GM12878 (cell line): ENCODE measurements at regions not wholly inside any gene's neighbourhood (a gene's known extent, or its start where the extent isn't known, plus 50 kb on each side); places are given as distances from the start of the nearest gene placed in this dataset.

Experiments used
- ATAC-seq: fragments of 200-7000 bp; cut with Tn5 transposase; 3 replicates; pipeline ENCODE4 v1.9.1; 2020; ENCODE audit warnings: mild to moderate bottlenecking, moderate library complexity
- BruUV-seq: library from RNA; stranded (reverse); fragments of 400-500 nt; replicated peaks from 2 replicates; lab custom pipeline; 2021; lab: Mats Ljungman, UMichigan
- CTCF ChIA-PET: fragments of 300-600 bp; sonication (Branson Sonifier 250); formaldehyde crosslinking; extraction: SDS; loops from one replicate; lab custom pipeline; 2021; ENCODE audit warnings: inconsistent platforms; lab: Yijun Ruan, JAX
- POLR2A ChIA-PET: fragments of 350-600 bp; formaldehyde crosslinking; extraction: SDS; loops from one replicate; lab custom pipeline; 2021; ENCODE audit warnings: inconsistent platforms; lab: Charles Lee
- RAD21 ChIA-PET: fragments of 300-600 bp; sonication (Branson Sonifier 250); formaldehyde crosslinking; loops from one replicate; lab custom pipeline; 2023; ENCODE audit warnings: antibody characterized with exemption; ENCODE audit not compliant: unreplicated experiment; lab: Charles Lee
- SMC1A ChIA-PET: fragments of 300-600 bp; sonication (Branson Sonifier 250); formaldehyde crosslinking; loops from one replicate; lab custom pipeline; 2023; ENCODE audit not compliant: unreplicated experiment, uncharacterized antibody; lab: Charles Lee
- DNase-seq: peaks from one replicate; pipeline ENCODE4 v3.0.0-alpha.2; 2011; ENCODE audit warnings: low read depth, low spot score
- FAIRE-seq: peaks from 3 replicates; lab custom pipeline; 2011; peaks lifted over from hg19 to GRCh38; lab: Jason Lieb, UNC
- H2AFZ ChIP-seq: 2 replicates; pipeline ENCODE4 v1.6.0; 2011; ENCODE audit warnings: low read depth, low read length, control low read depth; ENCODE audit not compliant: control insufficient read depth
- H3K27ac ChIP-seq: 2 replicates; pipeline ENCODE4 v1.5.1; 2011; ENCODE audit warnings: control low read depth; ENCODE audit not compliant: control insufficient read depth, insufficient read depth
- H3K27me3 ChIP-seq, 2 experiments: replicated peaks in 1 of 2; 2 replicates each; pipeline versions ENCODE4 v1.6.0 to v1.6.1; 2011; ENCODE audit warnings: low read length in 1 of 2; ENCODE audit not compliant: control insufficient read depth in 2 of 2, insufficient read depth in 2 of 2
- H3K36me3 ChIP-seq, 2 experiments: 2 replicates each; pipeline ENCODE4 v1.5.1; 2011; ENCODE audit warnings: low read length in 1 of 2; ENCODE audit not compliant: control insufficient read depth in 2 of 2, insufficient read depth in 2 of 2
- H3K4me1 ChIP-seq: 2 replicates; pipeline ENCODE4 v1.6.1; 2011; ENCODE audit warnings: mild to moderate bottlenecking, low read length, moderate library complexity, mixed read lengths; ENCODE audit not compliant: control insufficient read depth, insufficient read depth
- H3K4me2 ChIP-seq: 2 replicates; pipeline ENCODE4 v1.6.0; 2011; ENCODE audit warnings: control low read depth; ENCODE audit not compliant: control insufficient read depth, insufficient read depth
- H3K4me3 ChIP-seq: fragments of 200-600 bp; sonication (generic); 2 replicates; pipeline ENCODE4 v1.5.1; 2016
- H3K79me2 ChIP-seq: 2 replicates; pipeline ENCODE4 v1.6.0; 2011; ENCODE audit warnings: low read length; ENCODE audit not compliant: control insufficient read depth, insufficient read depth
- H3K9ac ChIP-seq: 2 replicates; pipeline ENCODE4 v1.8.0; 2011; ENCODE audit warnings: low read length, control low read depth, mixed read lengths; ENCODE audit not compliant: control insufficient read depth, insufficient read depth
- H3K9me3 ChIP-seq: replicated peaks from 3 replicates; pipeline ENCODE4 v1.5.1; 2011; ENCODE audit warnings: mild to moderate bottlenecking, low read length; ENCODE audit not compliant: control insufficient read depth, insufficient read depth
- H4K20me1 ChIP-seq: 2 replicates; pipeline ENCODE4 v1.6.0; 2011; ENCODE audit not compliant: control insufficient read depth, insufficient read depth
- BCL3 ChIP-seq: IDR thresholded peaks from 2 replicates; pipeline ENCODE4 v1.6.1; 2011; ENCODE audit warnings: borderline replicate concordance, low read depth, mild to moderate bottlenecking, moderate library complexity, low read length; ENCODE audit not compliant: insufficient read depth, poor library complexity, severe bottlenecking
- BHLHE40 ChIP-seq, 2 experiments: fragments of 450-650 bp in 1 of 2; IDR thresholded peaks; 2 replicates each; pipeline ENCODE4 v1.6.1; 2011 to 2017; ENCODE audit warnings: low read depth in 2 of 2, borderline replicate concordance in 1 of 2, improper control_type of control experiment in 1 of 2, low read length in 1 of 2, mild to moderate bottlenecking in 1 of 2
- BMI1 ChIP-seq: fragments of 450-650 bp; IDR thresholded peaks from 2 replicates; pipeline ENCODE4 v1.6.1; 2016; ENCODE audit warnings: mild to moderate bottlenecking, moderate library complexity, borderline replicate concordance
- CUX1 ChIP-seq: IDR thresholded peaks from 2 replicates; pipeline ENCODE4 v1.6.1; 2012; ENCODE audit warnings: improper control_type of control experiment, low read depth, low read length; ENCODE audit not compliant: insufficient replicate concordance
- ESRRA ChIP-seq: IDR thresholded peaks from 2 replicates; pipeline ENCODE4 v1.6.1; 2012; ENCODE audit warnings: mild to moderate bottlenecking, low read length, improper control_type of control experiment
- NR2C1 ChIP-seq: fragments of 450-650 bp; IDR thresholded peaks from 2 replicates; pipeline ENCODE4 v1.6.1; 2017; ENCODE audit warnings: antibody characterized with exemption, mild to moderate bottlenecking, moderate library complexity
- NR2C2 ChIP-seq: IDR thresholded peaks from 2 replicates; pipeline ENCODE4 v1.6.1; 2011; ENCODE audit warnings: borderline replicate concordance, low read depth; ENCODE audit not compliant: control insufficient read depth, insufficient read length
- PML ChIP-seq: IDR thresholded peaks from 2 replicates; pipeline ENCODE4 v1.6.1; 2012; ENCODE audit warnings: low read length, inconsistent platforms
- POU2F2 ChIP-seq: IDR thresholded peaks from 3 replicates; pipeline ENCODE4 v1.6.1; 2011; ENCODE audit warnings: low read depth, mild to moderate bottlenecking, low read length, borderline replicate concordance
- RFX5 ChIP-seq: IDR thresholded peaks from 2 replicates; pipeline ENCODE4 v1.6.1; 2011; ENCODE audit warnings: low read depth, low read length, improper control_type of control experiment
- SIN3A ChIP-seq: IDR thresholded peaks from 2 replicates; pipeline ENCODE4 v1.6.1; 2012; ENCODE audit warnings: low read depth, low read length, improper control_type of control experiment
- SREBF1 ChIP-seq: IDR thresholded peaks from 2 replicates; pipeline ENCODE4 v1.6.1; 2012; ENCODE audit warnings: mild to moderate bottlenecking, low read length
- SUZ12 ChIP-seq: fragments of 200-600 bp; sonication (generic); IDR thresholded peaks from one replicate; pipeline ENCODE4 v1.6.1; 2018; ENCODE audit warnings: antibody characterized with exemption, mild to moderate bottlenecking; ENCODE audit not compliant: unreplicated experiment
- ZNF207 ChIP-seq: fragments of 450-650 bp; IDR thresholded peaks from 2 replicates; pipeline ENCODE4 v1.6.1; 2014; ENCODE audit warnings: antibody characterized with exemption, mild to moderate bottlenecking, borderline replicate concordance
- ZNF687 ChIP-seq: fragments of 450-650 bp; IDR thresholded peaks from 2 replicates; pipeline ENCODE4 v1.6.1; 2017; ENCODE audit warnings: mild to moderate bottlenecking, moderate library complexity
- WGBS: methylation state at CpG from one replicate; pipeline ENCODE4 v1.1.6; 2016; ENCODE audit warnings: low lambda C conversion rate; ENCODE audit not compliant: insufficient replicate concordance, insufficient coverage; ENCODE audit errors: missing lambda C conversion rate; 5-methylcytosine and 5-hydroxymethylcytosine counted together
- in situ Hi-C: fragments of 300-500 bp; cut with MboI; formaldehyde crosslinking; loops from 9 replicates; pipeline ENCODE4 v1.14.3; 2018; ENCODE audit warnings: mixed read lengths
- intact Hi-C: fragments of 100-400 bp; cut with micrococcal nuclease; formaldehyde crosslinking; loops from one replicate; pipeline ENCODE4 v1.14.2; 2022; ENCODE audit not compliant: unreplicated experiment

- Histone ChIP-seq H3K36me3 (no peaks in the 10 kb centered on the region), H3K4me1 (no peaks in the 10 kb centered on the region), H2AFZ (no peak overlapping the region), H4K20me1 (no peaks in the 10 kb centered on the region), H3K4me3 (no peak overlapping the region), H3K9me3 (no peaks in the 10 kb centered on the region), H3K4me2 (no peak overlapping the region), H3K9ac (no peak overlapping the region), H3K27me3 (no peaks in the 10 kb centered on the region), H3K79me2 (no peaks in the 10 kb centered on the region), H3K27ac (no peak overlapping the region)
- ChIA-PET POLR2A (no interaction called here), SMC1A (no interaction called here), RAD21 (no interaction called here), CTCF (interaction anchor here (0.7 kb wide), 1 partner anchor 30 kb away, joined by 4 read pairs; no protein-coding TSS in a partner anchor)
- 44% methylated on average over 17 of the region's 17 CpGs for WGBS
- intact Hi-C loops (no loop called here), in situ Hi-C loops (no loop called here)
- BruUV-seq: no TSS peak
- ATAC-seq (no peak), FAIRE-seq (no peak), DNase-seq (no peak)
- TF ChIP-seq NR2C2 (no peak), NR2C1 (no peak), ESRRA (no peak), RFX5 (no peak), PML (no peak), SIN3A (no peak), BHLHE40 (IDR thresholded peaks at IDR 0.05; ENCODE audit: borderline replicate concordance in 1 of 2, low read depth in 2 of 2, low read length in 1 of 2) (no peak), CUX1 (no peak), ZNF207 (no peak), SREBF1 (no peak), SUZ12 (no peak), BMI1 (no peak), POU2F2 (no peak), BCL3 (no peak), ZNF687 (no peak)
Observed at GRCh38 chr4:133268205-133268604, 119.1 kb downstream of the PCDH10 start.
